ENCODE measurements at regions not wholly inside any gene's neighbourhood (a gene's known extent, or its start where the extent isn't known, plus 50 kb on each side); places are given as distances from the start of the nearest gene placed in this dataset.
"Not testable (repeated sequence)": the region's sequence is repeated elsewhere in the genome, so short reads cannot be mapped to it uniquely, and the experiment has no call there.

GRCh38 chr17:26731005-26731921, 562.7 kb upstream of the WSB1 start:
- no peak for DNase-seq (ENCODE audit: low read depth)

GRCh38 chr17:26731926-26732325, 562.0 kb upstream of the WSB1 start:
- DNase-seq (ENCODE audit: low read depth) = not testable (repeated sequence)

- not testable (repeated sequence) for DNase-seq (ENCODE audit: low read depth)
Observed at GRCh38 chr17:26734775-26735174, 559.1 kb upstream of the WSB1 start.

GRCh38 chr17:26735977-26736376, 557.9 kb upstream of the WSB1 start:
- not testable (repeated sequence) for DNase-seq (ENCODE audit: low read depth)

- DNase-seq (ENCODE audit: low read depth) = no peak
Observed at GRCh38 chr17:26765860-26766709, 527.8 kb upstream of the WSB1 start.

- no peak for DNase-seq (ENCODE audit: low read depth)
Observed at GRCh38 chr17:26766743-26767142, 527.2 kb upstream of the WSB1 start.

- DNase-seq (ENCODE audit: low read depth) = no peak
Observed at GRCh38 chr17:26773189-26774188, 520.4 kb upstream of the WSB1 start.

GRCh38 chr17:26774291-26775218, 519.4 kb upstream of the WSB1 start:
- DNase-seq (ENCODE audit: low read depth) = no peak

- DNase-seq (ENCODE audit: low read depth) = no peak
Observed at GRCh38 chr17:26775219-26775822, 518.6 kb upstream of the WSB1 start.

- not testable (repeated sequence) for DNase-seq (ENCODE audit: low read depth)
Observed at GRCh38 chr17:26780187-26780814, 513.6 kb upstream of the WSB1 start.

GRCh38 chr17:26782153-26782552, 511.8 kb upstream of the WSB1 start:
- DNase-seq (ENCODE audit: low read depth) = no peak

GRCh38 chr17:26792486-26792885, 501.4 kb upstream of the WSB1 start:
- DNase-seq (ENCODE audit: low read depth) = peak; percentile 28

GRCh38 chr17:26807024-26807423, 486.9 kb upstream of the WSB1 start:
- DNase-seq (ENCODE audit: low read depth) = no peak

GRCh38 chr17:26809033-26809432, 484.9 kb upstream of the WSB1 start:
- DNase-seq (ENCODE audit: low read depth) = no peak

GRCh38 chr17:26818736-26819135, 475.2 kb upstream of the WSB1 start:
- no peak for DNase-seq (ENCODE audit: low read depth)
